ENCODE measurements at regions not wholly inside any gene's neighbourhood (a gene's known extent, or its start where the extent isn't known, plus 50 kb on each side); places are given as distances from the start of the nearest gene placed in this dataset.

- DNase-seq: no peak
These were observed 196.6 kb downstream of the SALL1 start for GRCh38 chr16:50954469-50954868.

GRCh38 chr16:50953290-50953689 lies 197.8 kb downstream of the SALL1 start:
- DNase-seq: no peak

- no peak for DNase-seq
These were observed 200.1 kb downstream of the SALL1 start for GRCh38 chr16:50950955-50951354.

GRCh38 chr16:50948268-50948930 lies 202.7 kb downstream of the SALL1 start:
- DNase-seq: no peak

- no peak for DNase-seq
These were observed 203.2 kb downstream of the SALL1 start for GRCh38 chr16:50947826-50948225.

GRCh38 chr16:50946606-50947005 lies 204.5 kb downstream of the SALL1 start:
- no peak for DNase-seq

- no peak for DNase-seq
These were observed 204.2 kb downstream of the CYLD start for GRCh38 chr16:50946098-50946497.

- DNase-seq: no peak
These were observed 203.3 kb downstream of the CYLD start for GRCh38 chr16:50945171-50945570.

GRCh38 chr16:50944436-50944835 lies 202.6 kb downstream of the CYLD start:
- no peak for DNase-seq

- no peak for DNase-seq
These were observed 202.1 kb downstream of the CYLD start for GRCh38 chr16:50944033-50944432.

GRCh38 chr16:50942143-50942542 lies 200.3 kb downstream of the CYLD start:
- DNase-seq: no peak

GRCh38 chr16:50941681-50942080 lies 199.8 kb downstream of the CYLD start:
- DNase-seq: no peak

- no peak for DNase-seq
These were observed 198.5 kb downstream of the CYLD start for GRCh38 chr16:50940275-50940854.

- DNase-seq: no peak
These were observed 197.5 kb downstream of the CYLD start for GRCh38 chr16:50939356-50939755.

- no peak for DNase-seq
These were observed 197.0 kb downstream of the CYLD start for GRCh38 chr16:50938932-50939331.

- no peak for DNase-seq
These were observed 191.4 kb downstream of the CYLD start for GRCh38 chr16:50933262-50933661.

GRCh38 chr16:50932348-50932935 lies 190.6 kb downstream of the CYLD start:
- DNase-seq: no peak

GRCh38 chr16:50928065-50928464 lies 186.2 kb downstream of the CYLD start:
- DNase-seq: peak in 1 of 14 donors; percentile 5

- no peak for DNase-seq
These were observed 184.0 kb downstream of the CYLD start for GRCh38 chr16:50925758-50926357.

- DNase-seq: no peak
These were observed 183.1 kb downstream of the CYLD start for GRCh38 chr16:50924759-50925545.

- no peak for DNase-seq
These were observed 176.2 kb downstream of the CYLD start for GRCh38 chr16:50917950-50918703.

GRCh38 chr16:50916040-50916439 lies 174.2 kb downstream of the CYLD start:
- no peak for DNase-seq

Measured in C1 segment of cervical spinal cord (tissue), 14 donors.